Psoas muscle (tissue), 7 donors: ENCODE measurements at regions not wholly inside any gene's neighbourhood (a gene's known extent, or its start where the extent isn't known, plus 50 kb on each side); places are given as distances from the start of the nearest gene placed in this dataset.
"Not testable (repeated sequence)": the region's sequence is repeated elsewhere in the genome, so short reads cannot be mapped to it uniquely, and the experiment has no call there.

Experiments used
- ATAC-seq, 4 donors: fragments of 200-7000 bp; cut with Tn5 transposase; one replicate each; pipeline ENCODE4 v1.9.1; 2020; ENCODE audit warnings: moderate library complexity in 3 of 4, mild to moderate bottlenecking in 2 of 4
- DNase-seq, 2 donors: peaks; one replicate each; pipeline ENCODE4 v3.0.0-alpha.2; 2020
- H3K27ac ChIP-seq: fragments of 200-600 bp; one replicate; pipeline ENCODE4 v1.8.0; 2022
- H3K27me3 ChIP-seq, 3 donors: fragments of 200-600 bp in 1 of 3; one replicate each; pipeline versions ENCODE4 v1.6.1 to v1.8.0; 2013 to 2022; ENCODE audit warnings: low read length in 2 of 3, mild to moderate bottlenecking in 2 of 3, moderate library complexity in 1 of 3; ENCODE audit not compliant: insufficient read depth in 3 of 3
- H3K36me3 ChIP-seq, 2 donors: fragments of 200-600 bp in 1 of 2; one replicate each; pipeline versions ENCODE4 v1.6.1 to v1.8.0; 2013 to 2022; ENCODE audit warnings: low read depth in 1 of 2, mild to moderate bottlenecking in 1 of 2, moderate library complexity in 1 of 2; ENCODE audit not compliant: insufficient read depth in 1 of 2
- H3K4me1 ChIP-seq: fragments of 200-600 bp; one replicate; pipeline ENCODE4 v1.8.0; 2022
- H3K4me3 ChIP-seq: fragments of 200-600 bp; one replicate; pipeline ENCODE4 v1.8.0; 2022; ENCODE audit warnings: mild to moderate bottlenecking
- H3K9me3 ChIP-seq: fragments of 200-600 bp; one replicate; pipeline ENCODE4 v1.8.0; 2022
- CTCF ChIP-seq: fragments of 200-600 bp; IDR thresholded peaks from one replicate; pipeline ENCODE4 v1.8.0; 2022; ENCODE audit warnings: antibody characterized with exemption
- WGBS, 3 donors: extraction: QIAGEN DNeasy Blood & Tissue Kit; methylation state at CpG; one replicate each; pipeline versions ENCODE4 v1.1.6 to v1.1.7; 2013; 5-methylcytosine and 5-hydroxymethylcytosine counted together
- intact Hi-C, 2 donors: fragments of 100-400 bp; cut with DNase I; formaldehyde crosslinking; loops; one replicate each; pipeline versions ENCODE4 v1.11.0 to v1.14.2; 2022
- donor health status: healthy with polysubstance abuse.
- donor health status: DM: no; HTN: no; CAD: no; lungs with moderate emphysema.
- donor health status: Bipolar disorder and iron deficiency.
- donor health status: healthy.
- donor health status: DM: yes; HTN: yes; CAD: no.
- donor health status: DM: no; HTN: no; CAD: no.
- donor health status: DM: yes; HTN: yes; CAD: no.

GRCh38 chr7:65770473-65771225, 102.2 kb upstream of the VKORC1L1 start:
- intact Hi-C loops, H3K9me3 ChIP-seq, H3K36me3 ChIP-seq, H3K4me1 ChIP-seq, H3K27me3 ChIP-seq: not testable (repeated sequence)
- H3K4me3 ChIP-seq = peak overlapping the region; percentile 95
- DNase-seq (peak; percentile 96 to 98), ATAC-seq (peak; percentile 98 to 99 (median 99))
- peak overlapping the region; percentile 83 for H3K27ac ChIP-seq
- WGBS, 3 donors = 3 to 4% (median 3%) methylated on average over 42 to 44 of the region's 44 CpGs
- TF ChIP-seq CTCF = peak; percentile 4

GRCh38 chr7:65771226-65771569, 101.7 kb upstream of the VKORC1L1 start:
- ATAC-seq, H3K36me3 ChIP-seq, intact Hi-C loops, H3K4me1 ChIP-seq, DNase-seq, H3K27me3 ChIP-seq, H3K9me3 ChIP-seq: not testable (repeated sequence)
- Histone ChIP-seq H3K4me3 (peak overlapping the region; percentile 95), H3K27ac (peak overlapping the region; percentile 83)
- WGBS, 3 donors = 92 to 95% (median 94%) methylated on average over 17 of the region's 17 CpGs

GRCh38 chr7:65776677-65777076, 96.2 kb upstream of the VKORC1L1 start:
- DNase-seq, H3K27me3 ChIP-seq, H3K27ac ChIP-seq, H3K36me3 ChIP-seq, H3K4me1 ChIP-seq, ATAC-seq, intact Hi-C loops, H3K9me3 ChIP-seq, H3K4me3 ChIP-seq: not testable (repeated sequence)
- WGBS, 3 donors = 60 to 66% (median 63%) methylated on average over 5 to 6 of the region's 6 CpGs

- H3K27ac ChIP-seq, H3K36me3 ChIP-seq, H3K4me3 ChIP-seq, H3K4me1 ChIP-seq, H3K9me3 ChIP-seq, DNase-seq, H3K27me3 ChIP-seq, ATAC-seq: not testable (repeated sequence)
- intact Hi-C loops = loop anchor here in 1 of 2 donors (10.0 kb wide), 1 partner anchor 685 kb away; no protein-coding TSS in a partner anchor
- WGBS, 3 donors = 94 to 97% (median 95%) methylated on average over 5 of the region's 5 CpGs
Observed at GRCh38 chr7:65789943-65790342, 82.9 kb upstream of the VKORC1L1 start.

- intact Hi-C loops = loop anchor here in 1 of 2 donors (10.0 kb wide), 1 partner anchor 687 kb away; no protein-coding TSS in a partner anchor
- not testable (repeated sequence) for ATAC-seq, DNase-seq, H3K36me3 ChIP-seq, H3K4me3 ChIP-seq, H3K27me3 ChIP-seq, H3K9me3 ChIP-seq, H3K4me1 ChIP-seq, H3K27ac ChIP-seq
- WGBS, 3 donors = 35 to 61% (median 44%) methylated on average over 1 of the region's 1 CpG
Observed at GRCh38 chr7:65791788-65792187, 81.1 kb upstream of the VKORC1L1 start.

- 88 to 90% (median 88%) methylated on average over 4 of the region's 4 CpGs for WGBS, 3 donors
- not testable (repeated sequence) for H3K27me3 ChIP-seq, H3K36me3 ChIP-seq, H3K4me3 ChIP-seq, H3K4me1 ChIP-seq, H3K27ac ChIP-seq, ATAC-seq, DNase-seq, H3K9me3 ChIP-seq
- intact Hi-C loops = loop anchor here in 1 of 2 donors (10.0 kb wide), 1 partner anchor 688 kb away; no protein-coding TSS in a partner anchor
Observed at GRCh38 chr7:65792726-65793125, 80.1 kb upstream of the VKORC1L1 start.

GRCh38 chr7:65794671-65795391, 78.0 kb upstream of the VKORC1L1 start:
- 67 to 73% (median 71%) methylated on average over 3 of the region's 3 CpGs for WGBS, 3 donors
- H3K27me3 ChIP-seq, H3K27ac ChIP-seq, ATAC-seq, H3K4me3 ChIP-seq, H3K36me3 ChIP-seq, DNase-seq, H3K9me3 ChIP-seq, H3K4me1 ChIP-seq: not testable (repeated sequence)
- intact Hi-C loops = loop anchor here in 1 of 2 donors (10.0 kb wide), 1 partner anchor 690 kb away; no protein-coding TSS in a partner anchor

- not testable (repeated sequence) for DNase-seq, H3K9me3 ChIP-seq, H3K4me1 ChIP-seq, ATAC-seq, H3K36me3 ChIP-seq, H3K27ac ChIP-seq, H3K4me3 ChIP-seq, H3K27me3 ChIP-seq
- WGBS, 3 donors = 87 to 90% (median 88%) methylated on average over 4 of the region's 4 CpGs
- intact Hi-C loops = loop anchor here in 1 of 2 donors (10.0 kb wide), 1 partner anchor 691 kb away; no protein-coding TSS in a partner anchor
Observed at GRCh38 chr7:65795392-65795716, 77.5 kb upstream of the VKORC1L1 start.
